SK-N-SH (cell line): ENCODE measurements at regions not wholly inside any gene's neighbourhood (a gene's known extent, or its start where the extent isn't known, plus 50 kb on each side); places are given as distances from the start of the nearest gene placed in this dataset.

Source experiments
- CTCF ChIA-PET: fragments of 300-600, 350-600 bp; formaldehyde crosslinking; extraction: SDS; loops from one replicate; lab custom pipeline; 2021; lab: Yijun Ruan, JAX
- POLR2A ChIA-PET: fragments of 350-600 bp; sonication (Branson Sonifier 250); formaldehyde crosslinking; extraction: SDS; loops from one replicate; lab custom pipeline; 2020; ENCODE audit warnings: antibody characterized with exemption, inconsistent platforms; lab: Yijun Ruan, JAX
- DNase-seq: peaks from one replicate; pipeline ENCODE4 v3.0.0; 2012
- H2AFZ ChIP-seq: fragments of 200-600 bp; sonication (generic); 2 replicates; pipeline ENCODE4 v1.8.1; 2016; ENCODE audit warnings: antibody characterized with exemption, mild to moderate bottlenecking, low read depth
- H3F3A ChIP-seq: fragments of 200-600 bp; sonication (generic); replicated peaks from 2 replicates; pipeline ENCODE3; 2016; ENCODE audit warnings: antibody characterized with exemption, mild to moderate bottlenecking; ENCODE audit not compliant: insufficient read depth
- H3K27ac ChIP-seq, 2 experiments: fragments of 200-500 bp in 1 of 2; fragments of 200-600 bp in 1 of 2; sonication (Bioruptor generic) in 1 of 2; sonication (generic), shearing (Covaris generic) in 1 of 2; 2 replicates each; pipeline versions ENCODE4 v1.5.1 to v1.6.1; 2014 to 2016; ENCODE audit warnings: low read depth in 2 of 2, inconsistent platforms in 1 of 2, low read length in 1 of 2, mild to moderate bottlenecking in 1 of 2, mixed read lengths in 1 of 2
- H3K27me3 ChIP-seq: fragments of 200-600 bp; sonication (generic), shearing (Covaris generic); 2 replicates; pipeline ENCODE4 v1.6.1; 2016; ENCODE audit warnings: mixed run types; ENCODE audit not compliant: insufficient read depth
- H3K36me3 ChIP-seq, 2 experiments: fragments of 200-500 bp in 1 of 2; fragments of 200-600 bp in 1 of 2; sonication (Bioruptor generic) in 1 of 2; sonication (generic) in 1 of 2; replicated peaks in 1 of 2; 2 replicates each; pipeline versions ENCODE3 to v1.5.1; 2014 to 2016; ENCODE audit warnings: low read length in 1 of 2, mild to moderate bottlenecking in 1 of 2; ENCODE audit not compliant: insufficient read depth in 2 of 2, control insufficient read depth in 1 of 2
- H3K4me1 ChIP-seq, 2 experiments: fragments of 200-500 bp in 1 of 2; fragments of 200-600 bp in 1 of 2; sonication (Bioruptor generic) in 1 of 2; sonication (generic), shearing (Covaris generic) in 1 of 2; 2 replicates each; pipeline versions ENCODE4 v1.5.1 to v1.6.1; 2014 to 2016; ENCODE audit warnings: low read depth in 1 of 2, low read length in 1 of 2, mixed run types in 1 of 2; ENCODE audit not compliant: insufficient read depth in 2 of 2, control insufficient read depth in 1 of 2
- H3K4me2 ChIP-seq: fragments of 200-600 bp; sonication (generic), shearing (Covaris generic); 2 replicates; pipeline ENCODE4 v1.6.1; 2017; ENCODE audit warnings: mixed run types
- H3K4me3 ChIP-seq, 2 experiments: fragments of 200-500 bp in 1 of 2; fragments of 200-600 bp in 1 of 2; sonication (Bioruptor generic) in 1 of 2; sonication (generic), shearing (Covaris generic) in 1 of 2; 2 replicates each; pipeline versions ENCODE4 v1.5.1 to v1.8.1; 2014 to 2016; ENCODE audit warnings: low read depth in 2 of 2, inconsistent platforms in 1 of 2, low read length in 1 of 2, mild to moderate bottlenecking in 1 of 2, mixed read lengths in 1 of 2, moderate library complexity in 1 of 2
- H3K79me2 ChIP-seq: fragments of 200-600 bp; sonication (generic); 2 replicates; pipeline ENCODE4 v1.8.1; 2017; ENCODE audit warnings: mild to moderate bottlenecking; ENCODE audit not compliant: insufficient read depth
- H3K9ac ChIP-seq: fragments of 200-600 bp; sonication (generic); 2 replicates; pipeline ENCODE4 v1.6.1; 2017; ENCODE audit warnings: mixed run types
- H3K9me2 ChIP-seq: fragments of 200-600 bp; sonication (generic); 2 replicates; pipeline ENCODE4 v1.6.1; 2017; ENCODE audit warnings: mixed run types
- H3K9me3 ChIP-seq: fragments of 200-600 bp; sonication (generic); 2 replicates; pipeline ENCODE4 v1.6.1; 2017; ENCODE audit warnings: mixed run types, mild to moderate bottlenecking, moderate library complexity
- H4K20me1 ChIP-seq: fragments of 200-600 bp; sonication (generic); 2 replicates; pipeline ENCODE4 v1.6.1; 2017; ENCODE audit warnings: mild to moderate bottlenecking, mixed run types; ENCODE audit not compliant: insufficient read depth
- CHD2 ChIP-seq: fragments of 150-350 bp; IDR thresholded peaks from 2 replicates; pipeline ENCODE4 v1.6.1; 2018; ENCODE audit warnings: low read length; ENCODE audit not compliant: partially characterized antibody
- CTCF ChIP-seq: fragments of 200-600 bp; sonication (generic); IDR thresholded peaks from 2 replicates; pipeline ENCODE4 v1.6.1; 2017; ENCODE audit warnings: antibody characterized with exemption, mild to moderate bottlenecking, moderate library complexity
- FOSL2 ChIP-seq: IDR thresholded peaks from 2 replicates; pipeline ENCODE4 v1.4.0; 2012; ENCODE audit warnings: low read depth, mild to moderate bottlenecking, moderate library complexity, borderline replicate concordance
- GABPA ChIP-seq: IDR thresholded peaks from 2 replicates; pipeline ENCODE4 v1.4.0; 2012; ENCODE audit warnings: low read depth, mild to moderate bottlenecking
- GATA2 ChIP-seq: sonication (generic); formaldehyde crosslinking; IDR thresholded peaks from 2 replicates; pipeline ENCODE4 v1.5.0; 2020; ENCODE audit warnings: mild to moderate bottlenecking, missing genetic modification reagents
- IRF3 ChIP-seq: fragments of 150-350 bp; IDR thresholded peaks from 2 replicates; pipeline ENCODE4 v1.6.1; 2016; ENCODE audit warnings: mild to moderate bottlenecking, low read depth, low read length
- MAX ChIP-seq: IDR thresholded peaks from 2 replicates; pipeline ENCODE4 v1.4.0; 2012; ENCODE audit warnings: low read depth
- MXI1 ChIP-seq: IDR thresholded peaks from 2 replicates; pipeline ENCODE4 v1.6.1; 2012; ENCODE audit warnings: mild to moderate bottlenecking, low read depth, low read length, improper control_type of control experiment
- NFIC ChIP-seq: IDR thresholded peaks from 2 replicates; pipeline ENCODE4 v1.4.0; 2012; ENCODE audit warnings: borderline replicate concordance
- NRF1 ChIP-seq: IDR thresholded peaks from 2 replicates; pipeline ENCODE4 v1.6.1; 2012; ENCODE audit warnings: low read depth, mild to moderate bottlenecking, low read length
- RXRA ChIP-seq: IDR thresholded peaks from 2 replicates; pipeline ENCODE4 v1.4.0; 2012; ENCODE audit warnings: low read depth, mild to moderate bottlenecking, borderline replicate concordance
- SIN3A ChIP-seq: IDR thresholded peaks from 2 replicates; pipeline ENCODE4 v1.6.1; 2012; ENCODE audit warnings: low read depth, mild to moderate bottlenecking, low read length, moderate library complexity, borderline replicate concordance
- TEAD4 ChIP-seq: IDR thresholded peaks from 2 replicates; pipeline ENCODE4 v1.4.0; 2012; ENCODE audit warnings: mild to moderate bottlenecking, borderline replicate concordance; ENCODE audit not compliant: insufficient read depth
- USF1 ChIP-seq: IDR thresholded peaks from 2 replicates; pipeline ENCODE4 v1.4.0; 2012; ENCODE audit warnings: low read depth, borderline replicate concordance
- YY1 ChIP-seq: IDR thresholded peaks from 2 replicates; pipeline ENCODE4 v1.4.0; 2012; ENCODE audit warnings: low read depth, mild to moderate bottlenecking
- ZBTB33 ChIP-seq: IDR thresholded peaks from 2 replicates; pipeline ENCODE4 v1.4.0; 2012; ENCODE audit warnings: low read depth, borderline replicate concordance

- TF ChIP-seq CTCF (no peak), TEAD4 (no peak), NRF1 (no peak)
Observed at GRCh38 chr6:140535511-140535910, 1161.1 kb upstream of the CITED2 start (continued).

GRCh38 chr6:140533526-140533925, 1159.1 kb upstream of the CITED2 start:
- Histone ChIP-seq H3K27me3 (no peaks in the 10 kb centered on the region), H3K4me1 (no peaks in the 10 kb centered on the region; a peak in 1 of 4 replicates), H3F3A (peaks cover 31% of the 10 kb centered on the region), H4K20me1 (no peaks in the 10 kb centered on the region), H3K9ac (no peak overlapping the region), H3K36me3 (peaks cover 0 to 8% of the 10 kb centered on the region in 2 experiments), H3K9me2 (no peaks in the 10 kb centered on the region), H3K9me3 (peaks cover 17% of the 10 kb centered on the region; the same call in 1 of the 2 replicates), H2AFZ (no peak overlapping the region), H3K27ac (no peak overlapping the region), H3K79me2 (no peaks in the 10 kb centered on the region), H3K4me2 (no peak overlapping the region), H3K4me3 (no peak overlapping the region)
- TF ChIP-seq NRF1 (no peak), MXI1 (no peak), ZBTB33 (no peak), GATA2 (CRISPR knock-in tag) (no peak), IRF3 (no peak), CHD2 (no peak), SIN3A (no peak), FOSL2 (no peak), GABPA (no peak), YY1 (no peak), CTCF (no peak), NFIC (no peak), MAX (no peak), RXRA (no peak), USF1 (no peak)
- ChIA-PET CTCF (no interaction called here), POLR2A (no interaction called here)
- DNase-seq = no peak
